Osteocyte (in vitro differentiated cells): ENCODE measurements at regions not wholly inside any gene's neighbourhood (a gene's known extent, or its start where the extent isn't known, plus 50 kb on each side); places are given as distances from the start of the nearest gene placed in this dataset.

Source experiments
- DNase-seq: peaks from one replicate; pipeline ENCODE4 v3.0.0; 2021; ENCODE audit warnings: mixed read lengths; ENCODE audit not compliant: unreplicated experiment; ENCODE audit errors: extremely low spot score
- H3K27ac Mint-ChIP-seq: one replicate; pipeline ENCODE4 v1.8.0; 2021; ENCODE audit warnings: mild to moderate bottlenecking, mixed read lengths; ENCODE audit not compliant: unreplicated experiment
- H3K27me3 Mint-ChIP-seq: one replicate; pipeline ENCODE4 v1.8.0; 2021; ENCODE audit warnings: mixed read lengths; ENCODE audit not compliant: unreplicated experiment
- H3K36me3 Mint-ChIP-seq: one replicate; pipeline ENCODE4 v1.8.0; 2021; ENCODE audit warnings: mixed read lengths; ENCODE audit not compliant: unreplicated experiment
- H3K4me1 Mint-ChIP-seq: one replicate; pipeline ENCODE4 v1.8.0; 2021; ENCODE audit warnings: mixed read lengths; ENCODE audit not compliant: unreplicated experiment
- H3K4me3 Mint-ChIP-seq: one replicate; pipeline ENCODE4 v1.8.0; 2021; ENCODE audit warnings: mild to moderate bottlenecking, moderate library complexity, mixed read lengths; ENCODE audit not compliant: unreplicated experiment
- H3K9me3 Mint-ChIP-seq: one replicate; pipeline ENCODE4 v1.8.0; 2021; ENCODE audit warnings: mixed read lengths; ENCODE audit not compliant: unreplicated experiment
- CTCF ChIP-seq: fragments of 200-600 bp; sonication (generic); IDR thresholded peaks from 2 replicates; pipeline ENCODE4 v1.5.0; 2021; ENCODE audit warnings: antibody characterized with exemption, mild to moderate bottlenecking, moderate library complexity

DNA sequence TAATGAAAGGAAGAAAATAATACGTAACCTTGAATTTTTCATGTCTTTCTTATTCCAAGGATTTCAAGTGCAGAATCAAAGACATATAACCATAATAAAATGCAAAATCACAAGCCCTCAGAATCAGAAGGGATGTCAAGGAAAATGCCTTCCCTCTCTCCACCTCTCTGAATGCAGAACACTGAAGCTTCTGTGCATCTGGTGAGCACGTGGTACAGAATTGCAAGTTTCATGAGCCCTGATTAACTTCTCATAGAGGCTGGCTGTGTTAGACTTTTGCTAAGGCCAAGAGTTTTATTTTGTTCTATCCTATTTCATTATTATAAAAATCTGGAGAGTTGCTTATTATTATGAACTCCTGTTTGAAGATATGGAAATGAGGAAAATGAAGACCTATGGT lies 533.7 kb upstream of the POM121L12 start:
- DNase-seq = no peak
- no peak for TF ChIP-seq CTCF
- Mint-ChIP-seq H3K27me3 (no peaks in the 10 kb centered on the region), H3K9me3 (peaks cover 7% of the 10 kb centered on the region), H3K4me3 (no peak overlapping the region), H3K4me1 (no peaks in the 10 kb centered on the region), H3K27ac (no peak overlapping the region), H3K36me3 (no peaks in the 10 kb centered on the region)

- Mint-ChIP-seq H3K27ac (no peak overlapping the region), H3K9me3 (peaks cover 7% of the 10 kb centered on the region), H3K4me1 (no peaks in the 10 kb centered on the region), H3K4me3 (no peak overlapping the region), H3K36me3 (no peaks in the 10 kb centered on the region), H3K27me3 (no peaks in the 10 kb centered on the region)
- TF ChIP-seq CTCF = no peak
- no peak for DNase-seq
Measured at GRCh38 chr7:52500841-52501240, 534.6 kb upstream of the POM121L12 start.

DNA sequence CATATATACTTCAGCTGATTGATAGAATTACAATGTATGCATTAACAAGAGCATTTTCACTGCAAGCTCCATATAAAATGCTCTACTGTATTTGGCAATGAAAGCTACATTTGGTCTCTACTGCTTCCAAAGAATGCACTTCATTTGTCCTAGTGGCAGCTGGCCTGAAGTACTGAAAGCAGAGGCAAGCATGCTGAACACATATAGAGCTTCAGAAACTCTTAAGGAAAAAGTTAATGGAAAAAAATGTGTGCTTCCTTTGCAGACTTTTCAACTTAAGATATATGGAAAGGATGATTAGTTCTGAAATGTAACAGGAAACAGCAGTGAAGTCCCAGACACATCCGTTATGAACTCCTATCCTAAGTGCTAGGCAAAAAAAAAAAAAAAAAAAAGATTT lies 537.1 kb upstream of the POM121L12 start:
- Mint-ChIP-seq H3K4me3 (no peak overlapping the region), H3K36me3 (no peaks in the 10 kb centered on the region), H3K4me1 (no peaks in the 10 kb centered on the region), H3K27me3 (no peaks in the 10 kb centered on the region), H3K9me3 (peaks cover 7% of the 10 kb centered on the region), H3K27ac (no peak overlapping the region)
- no peak for DNase-seq
- TF ChIP-seq CTCF = no peak

DNA sequence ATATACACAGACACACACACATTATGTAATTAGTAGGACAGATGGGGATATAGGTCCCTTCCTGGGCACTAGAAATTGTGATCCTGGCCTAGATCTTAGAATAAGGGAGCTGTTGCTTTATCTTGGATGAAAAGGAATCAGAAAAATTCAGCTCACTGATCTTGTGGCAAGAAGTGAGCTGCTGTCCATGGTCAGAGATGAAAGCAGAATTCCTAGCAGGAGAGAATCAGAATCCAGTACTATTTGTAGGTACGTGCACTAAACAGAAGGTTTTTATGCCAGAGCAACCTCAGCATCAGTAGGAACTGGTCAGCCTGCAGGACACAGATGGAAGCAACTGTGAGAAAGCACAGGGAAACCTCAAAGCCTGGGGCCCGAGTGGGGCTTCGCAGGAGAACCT lies 549.2 kb upstream of the POM121L12 start:
- H3K36me3 Mint-ChIP-seq = no peaks in the 10 kb centered on the region
- no peaks in the 10 kb centered on the region for H3K27me3 Mint-ChIP-seq
- DNase-seq = no peak
- H3K4me3 Mint-ChIP-seq = no peak overlapping the region
- H3K27ac Mint-ChIP-seq = no peak overlapping the region
- peaks cover 18% of the 10 kb centered on the region for H3K9me3 Mint-ChIP-seq
- H3K4me1 Mint-ChIP-seq = no peaks in the 10 kb centered on the region
- TF ChIP-seq CTCF = no peak

- no peak for TF ChIP-seq CTCF
- H3K4me1 Mint-ChIP-seq = no peaks in the 10 kb centered on the region
- H3K4me3 Mint-ChIP-seq = no peak overlapping the region
- H3K27ac Mint-ChIP-seq = no peak overlapping the region
- no peak for DNase-seq
- no peaks in the 10 kb centered on the region for H3K36me3 Mint-ChIP-seq
- H3K9me3 Mint-ChIP-seq = peaks cover 9% of the 10 kb centered on the region
- H3K27me3 Mint-ChIP-seq = no peaks in the 10 kb centered on the region
Measured at GRCh38 chr7:52482076-52482475, 553.4 kb upstream of the POM121L12 start.
